HEK293T (cell line): ENCODE measurements at regions not wholly inside any gene's neighbourhood (a gene's known extent, or its start where the extent isn't known, plus 50 kb on each side); places are given as distances from the start of the nearest gene placed in this dataset.

ENCODE experiments used
- ARNT ChIP-seq: fragments of 450-650 bp; IDR thresholded peaks from 2 replicates; pipeline ENCODE4 v1.6.1; 2017; ENCODE audit warnings: mild to moderate bottlenecking
- NFRKB ChIP-seq: fragments of 450-650 bp; IDR thresholded peaks from 2 replicates; pipeline ENCODE4 v1.6.1; 2016; ENCODE audit warnings: mild to moderate bottlenecking, moderate library complexity
- SUZ12 ChIP-seq: fragments of 450-650 bp; IDR thresholded peaks from 2 replicates; pipeline ENCODE4 v1.6.1; 2016; ENCODE audit warnings: mild to moderate bottlenecking

- TF ChIP-seq SUZ12 (no peak), NFRKB (no peak), ARNT (no peak)
These were observed 1358.6 kb upstream of the GJE1 start for GRCh38 chr6:140774080-140774505.
